Astrocyte of the cerebellum (primary cell): ENCODE measurements at regions not wholly inside any gene's neighbourhood (a gene's known extent, or its start where the extent isn't known, plus 50 kb on each side); places are given as distances from the start of the nearest gene placed in this dataset.
A peak's percentile ranks its signal among the peaks of the same experiment; 100 is the strongest.
"Not testable (repeated sequence)": the region's sequence is repeated elsewhere in the genome, so short reads cannot be mapped to it uniquely, and the experiment has no call there.

Experiments
- DNase-seq: peaks from one replicate; pipeline ENCODE4 v3.0.0-alpha.2; 2011; ENCODE audit warnings: low read depth
- H3K4me3 ChIP-seq: 2 replicates; pipeline ENCODE4 v1.5.1; 2011; ENCODE audit warnings: mild to moderate bottlenecking, low read depth, low read length, moderate library complexity
- in situ Hi-C: cut with HindIII; loops from 2 replicates; pipeline ENCODE4 v1.10.0; 2017; ENCODE audit warnings: low sequenced_read_pairs
- TF ChIP-seq, protein P1 (sequence below): IDR thresholded peaks from 2 replicates; pipeline ENCODE4 v1.5.1; 2012; ENCODE audit warnings: low read length, low read depth, moderate library complexity, mild to moderate bottlenecking; ENCODE audit errors: missing control alignments

DNA sequence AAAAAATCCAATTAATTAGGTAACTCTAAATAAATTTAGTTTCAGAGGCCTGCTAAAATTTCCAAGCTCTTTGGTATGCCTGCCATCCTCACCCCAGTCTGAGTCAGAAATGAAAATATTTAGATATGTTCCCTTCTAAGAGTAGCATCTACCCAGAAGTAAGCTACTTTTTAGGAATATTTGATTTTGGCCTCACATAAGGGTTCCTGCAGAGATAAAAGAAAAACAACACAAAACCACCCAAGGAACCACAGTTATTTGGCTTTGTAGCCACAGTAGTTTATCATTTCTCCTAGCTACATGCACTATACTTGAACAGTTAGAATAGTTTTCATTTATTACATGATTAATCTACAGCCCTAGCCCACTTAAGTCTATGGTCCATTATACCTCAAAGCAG is 192.6 kb upstream of the FAM241A start:
- in situ Hi-C loops, result no loop called here
- peak; percentile 53 for DNase-seq
- no peak overlapping the region for H3K4me3 ChIP-seq
- TF ChIP-seq, protein P1, sequence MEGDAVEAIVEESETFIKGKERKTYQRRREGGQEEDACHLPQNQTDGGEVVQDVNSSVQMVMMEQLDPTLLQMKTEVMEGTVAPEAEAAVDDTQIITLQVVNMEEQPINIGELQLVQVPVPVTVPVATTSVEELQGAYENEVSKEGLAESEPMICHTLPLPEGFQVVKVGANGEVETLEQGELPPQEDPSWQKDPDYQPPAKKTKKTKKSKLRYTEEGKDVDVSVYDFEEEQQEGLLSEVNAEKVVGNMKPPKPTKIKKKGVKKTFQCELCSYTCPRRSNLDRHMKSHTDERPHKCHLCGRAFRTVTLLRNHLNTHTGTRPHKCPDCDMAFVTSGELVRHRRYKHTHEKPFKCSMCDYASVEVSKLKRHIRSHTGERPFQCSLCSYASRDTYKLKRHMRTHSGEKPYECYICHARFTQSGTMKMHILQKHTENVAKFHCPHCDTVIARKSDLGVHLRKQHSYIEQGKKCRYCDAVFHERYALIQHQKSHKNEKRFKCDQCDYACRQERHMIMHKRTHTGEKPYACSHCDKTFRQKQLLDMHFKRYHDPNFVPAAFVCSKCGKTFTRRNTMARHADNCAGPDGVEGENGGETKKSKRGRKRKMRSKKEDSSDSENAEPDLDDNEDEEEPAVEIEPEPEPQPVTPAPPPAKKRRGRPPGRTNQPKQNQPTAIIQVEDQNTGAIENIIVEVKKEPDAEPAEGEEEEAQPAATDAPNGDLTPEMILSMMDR, result no peak

DNA sequence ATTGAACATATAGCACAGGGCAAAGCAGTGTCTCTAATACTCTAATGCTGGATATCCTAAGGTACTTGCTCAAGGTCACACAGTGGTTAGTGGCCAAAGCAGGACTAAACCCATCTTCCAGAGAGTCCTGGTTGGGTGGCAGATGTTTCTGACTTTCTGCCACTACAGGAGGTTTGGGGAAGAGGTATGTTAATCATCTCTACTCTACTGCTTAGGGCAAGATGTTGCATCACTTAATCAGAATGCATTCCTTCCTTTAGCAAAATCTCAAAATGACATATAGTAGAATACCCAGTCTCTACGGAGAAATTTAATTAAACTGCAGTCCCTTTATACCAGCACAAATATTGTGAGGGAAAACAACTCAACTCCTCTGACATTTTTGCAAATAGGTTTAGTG is 190.7 kb upstream of the FAM241A start:
- TF ChIP-seq, protein P1, result no peak
- in situ Hi-C loops, result no loop called here
- no peak overlapping the region for H3K4me3 ChIP-seq
- no peak for DNase-seq

DNA sequence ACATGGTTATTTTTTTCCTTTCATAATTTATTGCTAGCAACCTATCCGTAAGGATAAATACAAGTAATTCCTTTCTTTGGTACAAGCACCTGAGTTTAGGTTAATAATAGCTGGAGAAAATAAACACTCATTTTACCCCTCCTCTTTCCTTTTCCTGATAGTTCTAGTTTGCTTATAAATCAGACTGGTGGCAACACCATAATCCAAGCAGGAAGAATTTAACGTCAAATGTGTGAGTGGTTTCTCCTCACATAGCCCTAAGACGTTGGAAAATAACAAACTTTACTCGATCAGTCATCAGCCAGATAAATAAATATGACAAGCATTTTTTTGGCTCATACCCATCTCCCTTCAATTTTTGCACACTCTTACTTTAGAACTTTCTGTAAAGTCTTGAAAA is 190.3 kb upstream of the FAM241A start:
- in situ Hi-C loops, result no loop called here
- TF ChIP-seq, protein P1, result no peak
- no peak for DNase-seq
- no peak overlapping the region for H3K4me3 ChIP-seq

DNA sequence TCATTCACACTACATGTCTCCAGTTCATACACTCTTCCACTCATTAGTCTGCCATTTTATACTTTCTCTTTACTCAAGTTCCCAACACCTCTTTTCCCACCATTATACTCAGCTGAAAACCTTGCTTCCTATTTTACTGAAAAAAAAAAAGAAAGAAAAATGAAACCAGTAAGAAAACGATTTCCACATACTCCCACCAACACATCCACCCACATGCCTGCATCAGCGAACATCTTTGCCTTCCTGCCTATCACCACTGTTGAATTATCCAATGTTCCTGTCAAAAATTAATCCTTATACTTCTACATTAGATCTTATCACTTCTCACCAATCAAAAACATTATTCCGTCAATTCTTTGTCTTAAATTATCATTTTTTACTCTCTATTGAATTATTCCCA is 188.1 kb upstream of the FAM241A start:
- TF ChIP-seq, protein P1, result no peak
- in situ Hi-C loops, result no loop called here
- DNase-seq, result no peak
- H3K4me3 ChIP-seq, result no peak overlapping the region

DNA sequence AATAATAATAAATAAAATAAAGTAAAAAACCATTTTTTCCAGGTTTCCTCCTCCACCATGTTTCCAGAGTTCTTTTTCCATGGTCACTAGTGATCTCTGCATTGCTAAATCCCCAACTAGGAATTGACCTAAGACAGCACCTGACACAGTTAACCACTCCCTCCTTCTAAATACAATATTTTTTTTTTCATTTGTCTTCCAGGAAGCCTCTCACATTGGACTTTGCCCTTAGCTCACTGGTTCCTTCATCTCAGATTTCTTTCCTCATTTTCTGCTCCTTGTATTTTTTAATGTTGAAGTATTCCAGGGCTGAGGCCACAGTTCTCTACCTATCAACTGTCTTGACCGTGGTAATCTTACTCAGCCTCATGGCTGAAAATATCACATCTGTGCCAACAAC is 187.3 kb upstream of the FAM241A start:
- TF ChIP-seq, protein P1, result no peak
- in situ Hi-C loops, result no loop called here
- no peak overlapping the region for H3K4me3 ChIP-seq
- DNase-seq, result no peak

DNA sequence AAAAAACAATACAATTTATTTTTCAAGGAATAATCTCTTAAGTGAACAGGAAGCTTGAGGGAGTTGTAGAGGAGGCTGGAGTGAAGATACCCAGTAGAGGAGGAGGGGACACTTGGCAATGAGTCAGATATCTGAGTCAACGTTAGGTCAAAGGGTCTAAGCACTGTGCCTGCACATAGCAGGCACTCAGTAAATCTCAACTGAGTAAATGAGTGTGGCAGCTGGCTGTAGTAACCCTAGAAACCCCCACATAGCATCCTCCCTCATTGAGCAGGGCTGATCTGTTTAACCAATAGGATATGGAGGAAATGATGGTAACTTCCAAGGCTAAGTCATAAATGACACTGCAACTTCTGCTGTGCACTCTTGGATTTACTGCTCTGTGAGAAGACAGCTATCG is 186.0 kb upstream of the FAM241A start:
- TF ChIP-seq, protein P1, result no peak
- no peak for DNase-seq
- in situ Hi-C loops, result no loop called here
- H3K4me3 ChIP-seq, result no peak overlapping the region

DNA sequence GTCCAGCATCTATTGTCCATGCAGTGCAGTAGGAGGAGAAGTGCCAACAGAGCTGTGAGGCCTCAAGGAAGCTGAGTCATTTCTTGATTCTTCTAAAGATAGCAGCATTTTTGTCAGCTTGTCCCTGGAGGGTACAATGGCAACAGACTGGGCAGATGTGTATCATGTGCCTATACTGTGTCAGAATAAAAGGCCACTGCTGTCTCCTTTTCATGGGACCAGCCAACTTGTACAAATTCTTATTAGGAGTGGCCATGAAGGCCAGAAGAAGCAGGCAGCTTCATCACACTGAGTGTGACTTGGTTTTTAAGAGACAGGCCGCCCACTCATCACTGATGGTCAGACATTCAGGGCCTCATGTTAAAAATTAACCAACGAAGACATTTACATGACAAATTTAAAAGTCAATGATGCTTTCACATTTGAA is 185.0 kb upstream of the FAM241A start:
- H3K4me3 ChIP-seq, result no peak overlapping the region
- TF ChIP-seq, protein P1, result no peak
- in situ Hi-C loops, result loop anchor here (5.0 kb wide), 1 partner anchor 37 kb away; no protein-coding TSS in a partner anchor
- no peak for DNase-seq

DNA sequence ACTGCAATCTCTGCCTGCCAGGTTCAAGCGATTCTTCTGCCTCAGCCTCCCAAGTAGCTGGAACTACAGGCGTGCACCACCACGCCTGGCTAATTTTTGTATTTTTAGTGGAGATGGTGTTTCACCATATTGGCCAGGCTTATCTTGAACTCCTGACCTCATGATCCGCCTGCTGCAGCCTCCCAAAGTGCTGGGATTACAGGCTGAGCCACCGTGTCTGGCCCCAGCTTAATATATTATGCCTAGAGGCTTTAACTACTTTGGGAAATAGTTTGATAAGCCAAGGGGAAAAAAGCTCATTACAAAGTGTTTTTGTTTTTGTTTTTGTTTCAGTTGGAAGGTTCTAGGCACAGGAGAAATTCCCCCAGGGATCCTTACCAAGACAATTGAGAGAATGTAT is 184.2 kb upstream of the FAM241A start:
- DNase-seq, H3K4me3 ChIP-seq: not testable (repeated sequence)
- in situ Hi-C loops, result loop anchor here (5.0 kb wide), 1 partner anchor 36 kb away; no protein-coding TSS in a partner anchor
